Suprapubic skin (tissue), 4 donors: ENCODE measurements at regions not wholly inside any gene's neighbourhood (a gene's known extent, or its start where the extent isn't known, plus 50 kb on each side); places are given as distances from the start of the nearest gene placed in this dataset.

Experiments used
- EP300 ChIP-seq: sonication (generic); formaldehyde crosslinking; IDR thresholded peaks from one replicate; pipeline ENCODE4 v1.6.1; 2017; ENCODE audit warnings: antibody characterized with exemption
- POLR2A ChIP-seq, 2 donors: fragments of 450-650 bp; IDR thresholded peaks; one replicate each; pipeline ENCODE4 v1.6.1; 2017; ENCODE audit warnings: antibody characterized with exemption in 2 of 2, mild to moderate bottlenecking in 2 of 2, moderate library complexity in 2 of 2
- POLR2AphosphoS5 ChIP-seq, 3 donors: sonication (generic); formaldehyde crosslinking; IDR thresholded peaks; one replicate each; pipeline ENCODE4 v1.6.1; 2017; ENCODE audit warnings: antibody characterized with exemption in 3 of 3
- TF ChIP-seq, protein P1 (sequence below), 2 donors: fragments of 200-600 bp in 1 of 2; fragments of 450-650 bp in 1 of 2; sonication (generic) in 1 of 2; IDR thresholded peaks; one replicate each; pipeline ENCODE4 v1.5.1; 2016 to 2019; ENCODE audit warnings: antibody characterized with exemption in 2 of 2, mild to moderate bottlenecking in 1 of 2, moderate library complexity in 1 of 2

DNA sequence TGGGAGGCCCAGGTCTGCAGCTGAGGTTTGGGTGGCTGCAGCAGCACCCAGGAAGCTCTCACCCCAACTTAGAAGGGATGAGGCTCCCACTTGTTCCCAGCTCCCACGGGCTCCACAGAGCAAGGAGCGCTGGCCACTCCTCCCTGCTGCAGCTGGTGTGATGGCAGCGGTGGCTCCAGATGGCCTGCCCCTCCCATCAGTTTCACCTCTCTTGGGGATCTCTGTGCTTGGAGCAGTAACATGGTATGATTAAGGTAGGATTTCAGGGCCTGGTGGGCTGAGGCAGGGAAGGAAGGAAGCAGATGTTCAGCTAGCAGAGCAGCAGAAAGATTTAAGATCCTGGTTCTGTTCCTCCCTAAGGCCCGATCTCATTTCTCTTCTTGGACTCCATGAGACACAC, 66.8 kb upstream of the KIF5B start:
- TF ChIP-seq, protein P1, sequence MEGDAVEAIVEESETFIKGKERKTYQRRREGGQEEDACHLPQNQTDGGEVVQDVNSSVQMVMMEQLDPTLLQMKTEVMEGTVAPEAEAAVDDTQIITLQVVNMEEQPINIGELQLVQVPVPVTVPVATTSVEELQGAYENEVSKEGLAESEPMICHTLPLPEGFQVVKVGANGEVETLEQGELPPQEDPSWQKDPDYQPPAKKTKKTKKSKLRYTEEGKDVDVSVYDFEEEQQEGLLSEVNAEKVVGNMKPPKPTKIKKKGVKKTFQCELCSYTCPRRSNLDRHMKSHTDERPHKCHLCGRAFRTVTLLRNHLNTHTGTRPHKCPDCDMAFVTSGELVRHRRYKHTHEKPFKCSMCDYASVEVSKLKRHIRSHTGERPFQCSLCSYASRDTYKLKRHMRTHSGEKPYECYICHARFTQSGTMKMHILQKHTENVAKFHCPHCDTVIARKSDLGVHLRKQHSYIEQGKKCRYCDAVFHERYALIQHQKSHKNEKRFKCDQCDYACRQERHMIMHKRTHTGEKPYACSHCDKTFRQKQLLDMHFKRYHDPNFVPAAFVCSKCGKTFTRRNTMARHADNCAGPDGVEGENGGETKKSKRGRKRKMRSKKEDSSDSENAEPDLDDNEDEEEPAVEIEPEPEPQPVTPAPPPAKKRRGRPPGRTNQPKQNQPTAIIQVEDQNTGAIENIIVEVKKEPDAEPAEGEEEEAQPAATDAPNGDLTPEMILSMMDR (IDR thresholded peaks at IDR 0.05), result no peak
- TF ChIP-seq POLR2A (IDR thresholded peaks at IDR 0.05) (no peak), EP300 (no peak), POLR2AphosphoS5 (IDR thresholded peaks at IDR 0.05) (no peak)
